IMR-90 (cell line): ENCODE measurements at regions not wholly inside any gene's neighbourhood (a gene's known extent, or its start where the extent isn't known, plus 50 kb on each side); places are given as distances from the start of the nearest gene placed in this dataset.

ENCODE experiments used
- BHLHE40 ChIP-seq: fragments of 150-350 bp; IDR thresholded peaks from 2 replicates; pipeline ENCODE4 v1.6.1; 2016; ENCODE audit warnings: mild to moderate bottlenecking, low read depth, low read length
- CEBPB ChIP-seq: IDR thresholded peaks from 2 replicates; pipeline ENCODE4 v1.6.1; 2012; ENCODE audit warnings: low read depth, low read length, improper control_type of control experiment
- CHD1 ChIP-seq: IDR thresholded peaks from 2 replicates; pipeline ENCODE4 v1.6.1; 2012; ENCODE audit warnings: low read depth, low read length, improper control_type of control experiment
- MAZ ChIP-seq: IDR thresholded peaks from 2 replicates; pipeline ENCODE4 v1.6.1; 2012; ENCODE audit warnings: low read depth, mild to moderate bottlenecking, low read length, improper control_type of control experiment, moderate library complexity, borderline replicate concordance
- POLR2A ChIP-seq: IDR thresholded peaks from 2 replicates; pipeline ENCODE4 v1.6.1; 2012; ENCODE audit warnings: mild to moderate bottlenecking, low read depth, low read length
- RAD21 ChIP-seq: IDR thresholded peaks from 2 replicates; pipeline ENCODE4 v1.6.1; 2012; ENCODE audit warnings: low read length, improper control_type of control experiment
- USF2 ChIP-seq: fragments of 150-350 bp; IDR thresholded peaks from 2 replicates; pipeline ENCODE4 v1.6.1; 2017; ENCODE audit warnings: mild to moderate bottlenecking, antibody characterized with exemption, low read length, low read depth
- TF ChIP-seq, protein P1 (sequence below): conservative IDR thresholded peaks from 2 replicates; pipeline ENCODE4 v1.5.1; 2012; ENCODE audit warnings: mild to moderate bottlenecking, low read depth, low read length, improper control_type of control experiment

- TF ChIP-seq, protein P1, sequence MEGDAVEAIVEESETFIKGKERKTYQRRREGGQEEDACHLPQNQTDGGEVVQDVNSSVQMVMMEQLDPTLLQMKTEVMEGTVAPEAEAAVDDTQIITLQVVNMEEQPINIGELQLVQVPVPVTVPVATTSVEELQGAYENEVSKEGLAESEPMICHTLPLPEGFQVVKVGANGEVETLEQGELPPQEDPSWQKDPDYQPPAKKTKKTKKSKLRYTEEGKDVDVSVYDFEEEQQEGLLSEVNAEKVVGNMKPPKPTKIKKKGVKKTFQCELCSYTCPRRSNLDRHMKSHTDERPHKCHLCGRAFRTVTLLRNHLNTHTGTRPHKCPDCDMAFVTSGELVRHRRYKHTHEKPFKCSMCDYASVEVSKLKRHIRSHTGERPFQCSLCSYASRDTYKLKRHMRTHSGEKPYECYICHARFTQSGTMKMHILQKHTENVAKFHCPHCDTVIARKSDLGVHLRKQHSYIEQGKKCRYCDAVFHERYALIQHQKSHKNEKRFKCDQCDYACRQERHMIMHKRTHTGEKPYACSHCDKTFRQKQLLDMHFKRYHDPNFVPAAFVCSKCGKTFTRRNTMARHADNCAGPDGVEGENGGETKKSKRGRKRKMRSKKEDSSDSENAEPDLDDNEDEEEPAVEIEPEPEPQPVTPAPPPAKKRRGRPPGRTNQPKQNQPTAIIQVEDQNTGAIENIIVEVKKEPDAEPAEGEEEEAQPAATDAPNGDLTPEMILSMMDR: no peak
- no peak for TF ChIP-seq MAZ
- no peak for TF ChIP-seq CHD1
- TF ChIP-seq RAD21: no peak
- no peak for TF ChIP-seq BHLHE40
- no peak for TF ChIP-seq POLR2A
- no peak for TF ChIP-seq CEBPB
- no peak for TF ChIP-seq USF2
Observed at GRCh38 chr5:99063737-99064136, 134.9 kb upstream of the CHD1 start.
